HG02610 (cell line): ENCODE measurements at regions not wholly inside any gene's neighbourhood (a gene's known extent, or its start where the extent isn't known, plus 50 kb on each side); places are given as distances from the start of the nearest gene placed in this dataset.
"Not testable (repeated sequence)": the region's sequence is repeated elsewhere in the genome, so short reads cannot be mapped to it uniquely, and the experiment has no call there.

Source experiments
- ATAC-seq: cut with Tn5 transposase; IDR thresholded peaks from one replicate; pipeline ENCODE4 v1.9.1; 2021; ENCODE audit warnings: mild to moderate bottlenecking, moderate library complexity; ENCODE audit not compliant: unreplicated experiment

- ATAC-seq = no peak
Observed at GRCh38 chr3:8338424-8338823, 163.2 kb upstream of the LMCD1 start.

DNA sequence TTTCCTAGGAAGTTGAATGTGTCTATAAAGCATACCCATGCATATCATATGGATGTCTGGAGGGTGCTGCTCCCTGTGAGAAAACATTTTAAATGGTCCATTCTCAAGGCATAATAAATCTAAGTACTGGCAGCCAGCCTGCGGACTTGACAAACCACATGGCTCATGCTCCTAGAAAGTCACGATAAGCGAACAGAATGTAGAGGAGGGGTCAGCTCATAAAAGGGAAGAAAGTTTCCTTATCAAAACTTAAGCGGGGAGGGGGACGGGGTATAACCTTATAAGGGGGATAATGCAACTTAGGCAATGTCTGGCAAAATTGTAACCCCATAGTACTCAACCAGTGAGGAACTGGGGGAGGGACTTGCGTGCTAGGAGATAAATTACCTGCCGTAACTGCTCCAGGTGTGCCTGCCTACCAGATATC lies 159.8 kb upstream of the LMCD1 start:
- no peak for ATAC-seq

DNA sequence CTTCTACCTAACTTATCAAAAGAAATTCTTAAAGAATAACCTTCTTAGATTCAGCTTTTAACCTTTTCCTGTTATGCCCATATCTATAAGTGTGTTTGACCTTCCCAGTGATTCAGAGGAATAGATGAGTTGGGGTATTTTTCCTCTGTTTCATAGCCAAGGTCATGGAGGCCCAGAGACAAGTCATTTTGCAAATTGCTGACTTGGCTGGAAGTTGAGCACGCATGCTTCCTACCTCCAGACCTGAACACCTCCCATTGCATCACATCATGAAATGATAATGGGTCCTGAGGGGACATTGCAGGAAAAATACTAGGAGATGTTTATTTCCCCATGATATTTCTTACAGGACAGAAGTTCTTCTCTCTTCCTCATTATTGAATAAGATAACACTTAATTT lies 158.6 kb upstream of the LMCD1 start:
- ATAC-seq = no peak

- ATAC-seq = no peak
Observed at GRCh38 chr3:8345398-8345797, 156.2 kb upstream of the LMCD1 start.

- no peak for ATAC-seq
Observed at GRCh38 chr3:8348076-8348475, 153.5 kb upstream of the LMCD1 start.

DNA sequence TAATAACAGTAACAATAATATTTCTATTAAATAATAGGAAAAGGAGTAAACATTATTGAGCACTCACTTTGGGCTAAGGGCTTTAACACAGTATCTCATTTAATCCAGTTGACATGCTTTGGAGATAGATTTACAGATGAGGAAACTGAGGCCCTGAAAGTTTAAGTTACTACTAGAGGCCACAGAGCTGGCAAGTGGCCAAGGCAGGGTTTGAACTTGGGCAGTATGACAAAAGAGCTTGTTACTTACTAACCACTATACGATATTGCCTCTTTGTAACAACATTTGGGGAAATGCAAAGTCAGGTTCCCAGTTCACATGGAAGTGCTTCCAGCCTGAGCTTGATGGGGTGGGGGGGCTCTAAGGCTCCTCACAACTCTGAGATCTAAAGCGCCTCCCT lies 149.1 kb upstream of the LMCD1 start:
- ATAC-seq = no peak

DNA sequence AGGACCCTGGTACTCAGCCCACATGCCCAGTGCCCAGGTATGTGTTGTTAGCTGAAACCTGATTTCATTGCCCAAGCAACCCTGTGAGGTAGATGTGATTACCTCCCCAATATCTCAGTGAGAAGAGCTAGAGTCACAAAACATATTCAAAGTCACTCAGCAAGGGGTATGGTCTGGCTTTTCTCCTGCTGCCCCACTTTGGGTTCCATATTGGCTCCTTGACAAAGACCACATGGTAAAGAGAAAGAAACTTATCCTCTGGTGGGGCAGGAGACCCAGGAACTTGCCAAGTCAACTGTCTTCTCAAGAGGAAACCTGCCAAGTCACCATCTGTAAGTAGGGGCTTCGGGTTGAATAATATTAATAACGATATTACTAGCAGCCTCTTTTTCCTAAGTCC lies 148.3 kb upstream of the LMCD1 start:
- no peak for ATAC-seq

DNA sequence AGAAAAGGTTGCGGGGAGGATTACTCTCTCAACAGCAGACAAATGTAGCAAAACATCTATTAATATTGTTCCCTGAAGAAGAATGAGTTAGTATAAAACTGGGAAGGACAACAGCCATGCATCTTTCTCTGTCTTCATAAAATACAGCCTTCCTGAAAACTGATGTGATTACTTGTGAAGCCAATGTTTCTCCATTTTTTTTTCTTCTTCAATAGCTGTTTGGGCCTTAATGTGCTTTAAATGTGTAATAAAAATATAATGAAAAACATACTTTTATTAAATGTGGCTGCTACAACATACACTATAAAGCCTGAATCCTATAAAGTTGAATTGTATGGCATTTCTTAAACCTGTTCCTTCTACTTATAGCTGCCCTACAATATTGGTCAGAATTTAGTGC lies 146.3 kb upstream of the LMCD1 start:
- ATAC-seq = no peak

DNA sequence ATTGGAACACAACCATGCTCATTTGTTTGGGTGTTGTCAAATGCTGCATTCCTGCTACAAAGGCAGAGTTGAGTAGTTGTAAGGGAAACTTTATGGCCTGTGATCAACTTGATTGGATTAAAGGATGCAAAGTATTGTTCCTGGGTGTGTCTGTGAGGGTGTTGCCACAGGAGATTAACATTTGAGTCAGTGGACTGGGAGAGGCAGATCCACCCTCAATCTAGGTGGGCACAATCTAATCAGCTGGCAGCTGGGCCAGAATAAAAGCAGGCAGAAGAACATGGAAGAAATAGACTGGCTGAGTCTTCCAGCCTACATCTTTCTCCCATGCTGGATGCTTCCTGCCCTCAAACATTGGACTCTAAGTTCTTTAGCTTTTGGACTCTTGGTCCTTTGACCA lies 145.6 kb upstream of the LMCD1 start:
- ATAC-seq = not testable (repeated sequence)

- ATAC-seq = no peak
Observed at GRCh38 chr3:8357859-8358258, 143.8 kb upstream of the LMCD1 start.

DNA sequence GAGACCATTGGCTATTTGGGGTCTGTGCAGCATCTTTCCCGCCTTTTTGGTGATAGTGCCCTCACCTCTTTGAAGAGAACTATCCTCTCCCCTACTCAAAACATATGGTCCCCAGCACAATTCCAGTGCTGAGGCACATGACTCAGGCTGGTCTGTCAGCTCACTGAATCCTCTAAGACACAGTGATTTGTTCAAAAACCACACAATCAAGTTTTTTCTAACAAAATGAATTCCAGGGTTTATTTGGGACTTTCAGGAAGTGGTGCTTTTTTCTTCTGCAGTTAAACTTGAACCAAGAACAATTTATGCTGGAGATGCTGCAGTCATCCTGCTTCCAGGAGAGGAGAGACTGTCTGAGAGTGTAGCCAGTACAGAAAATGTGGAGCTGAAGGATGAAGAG lies 142.5 kb upstream of the LMCD1 start:
- ATAC-seq = no peak

GRCh38 chr3:8363200-8363599 lies 138.4 kb upstream of the LMCD1 start:
- no peak for ATAC-seq

- ATAC-seq = no peak
Observed at GRCh38 chr3:8365541-8365940, 136.1 kb upstream of the LMCD1 start.

DNA sequence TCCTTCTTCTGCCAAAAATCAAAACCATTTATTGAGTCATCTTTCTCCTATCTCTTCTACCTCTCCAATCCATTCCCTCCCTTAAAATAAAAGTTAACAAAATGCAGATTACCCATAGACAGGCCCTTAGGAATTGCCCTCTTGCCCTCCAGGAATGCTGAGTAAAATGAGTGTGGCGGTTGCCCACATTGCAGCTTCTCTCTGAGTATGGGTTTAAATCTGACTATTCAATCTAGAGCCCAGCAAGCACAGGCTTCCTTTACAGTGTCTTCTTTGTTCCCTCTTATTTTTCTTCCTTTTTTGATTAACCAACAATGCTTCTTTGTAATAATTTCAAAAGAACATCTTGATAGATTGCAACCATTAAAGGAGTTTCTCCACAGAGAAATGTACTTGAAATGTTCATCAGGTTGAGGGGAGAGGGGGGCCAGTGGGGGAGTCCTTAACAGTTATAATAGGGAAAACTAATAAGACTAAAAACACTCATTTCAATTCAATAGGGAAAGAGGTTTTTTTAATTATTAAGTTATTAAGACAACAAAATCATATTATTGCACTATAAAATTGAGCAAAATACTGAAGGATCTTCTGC lies 135.3 kb upstream of the LMCD1 start:
- ATAC-seq = no peak

GRCh38 chr3:8368598-8368997 lies 133.0 kb upstream of the LMCD1 start:
- no peak for ATAC-seq

GRCh38 chr3:8369638-8370037 lies 132.0 kb upstream of the LMCD1 start:
- ATAC-seq = no peak

GRCh38 chr3:8371085-8371551 lies 130.5 kb upstream of the LMCD1 start:
- ATAC-seq = no peak

GRCh38 chr3:8371960-8372463 lies 129.6 kb upstream of the LMCD1 start:
- no peak for ATAC-seq

DNA sequence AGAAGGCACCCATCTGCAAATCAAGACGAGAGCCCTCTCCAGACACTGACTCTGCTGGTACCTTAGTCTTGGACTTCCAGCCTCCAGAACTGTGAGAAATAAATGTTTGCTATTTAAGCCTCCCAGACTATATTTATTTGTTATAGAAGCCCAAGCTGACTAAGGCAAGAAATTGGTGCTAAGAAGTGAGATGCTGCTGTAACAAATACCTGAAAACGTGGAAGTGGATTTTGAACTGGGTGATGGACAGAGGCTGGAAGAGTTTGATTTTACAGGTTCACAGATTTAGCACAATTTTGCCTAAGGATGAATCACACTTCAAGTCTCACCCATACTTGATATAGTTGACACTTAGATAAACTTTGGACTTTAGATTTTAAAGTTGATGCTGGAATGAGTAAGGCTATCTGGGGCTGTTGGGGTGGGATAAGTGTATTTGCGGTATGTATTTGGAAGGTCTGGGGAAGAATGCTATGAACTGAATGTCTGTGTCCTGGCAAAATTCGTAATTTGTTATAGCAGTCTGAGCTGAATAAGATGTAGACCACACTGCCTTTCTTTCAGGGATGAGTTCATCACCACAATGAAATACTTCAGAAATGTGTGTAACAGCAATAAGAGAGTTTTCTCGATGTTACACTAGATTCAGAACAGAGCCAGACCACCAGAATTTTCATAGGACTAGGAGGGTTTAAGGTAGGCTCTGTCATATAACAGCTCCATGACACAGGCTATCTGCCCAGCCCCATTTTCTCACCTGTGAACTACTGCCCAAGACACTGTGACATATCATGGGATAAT lies 120.5 kb upstream of the LMCD1 start:
- ATAC-seq = no peak

DNA sequence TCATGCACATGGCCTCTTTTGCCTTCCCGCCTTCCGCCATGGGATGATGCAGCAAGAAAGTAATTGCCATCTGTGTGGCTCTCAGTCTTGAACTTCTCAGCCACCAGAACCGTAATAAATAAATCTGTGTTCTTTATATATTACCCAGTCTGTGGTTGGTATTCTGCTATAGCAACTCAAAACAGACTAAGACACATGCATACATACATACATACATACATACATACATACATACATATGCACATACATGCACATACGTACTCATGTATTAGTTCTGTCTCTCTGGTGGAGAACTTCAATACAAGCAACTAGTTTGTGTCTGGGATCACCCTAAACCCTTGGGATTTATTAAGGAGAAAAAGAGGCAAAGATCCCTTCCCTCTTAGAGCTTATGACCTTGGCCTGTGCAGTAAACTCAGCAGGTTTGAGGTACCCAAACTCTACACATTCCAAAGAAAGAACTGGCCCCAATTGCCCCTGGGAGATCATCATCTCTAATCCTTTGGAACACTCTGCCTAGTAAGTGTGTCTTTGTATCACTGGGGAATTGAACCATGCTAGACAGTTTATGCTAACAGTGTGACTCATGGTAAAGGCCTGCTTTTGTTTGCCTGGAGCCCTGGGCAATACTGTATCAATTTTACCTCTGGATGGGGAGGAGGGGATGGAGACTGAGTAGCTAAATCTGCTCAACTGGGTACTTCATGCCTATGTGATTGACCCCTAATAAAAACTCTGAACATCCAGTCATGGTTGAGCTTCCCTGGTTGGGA lies 115.6 kb upstream of the LMCD1 start:
- no peak for ATAC-seq

GRCh38 chr3:8387571-8387970 lies 114.1 kb upstream of the LMCD1 start:
- ATAC-seq = no peak

- no peak for ATAC-seq
Observed at GRCh38 chr3:8399686-8400085, 101.9 kb upstream of the LMCD1 start.
